ENCODE measurements at regions not wholly inside any gene's neighbourhood (a gene's known extent, or its start where the extent isn't known, plus 50 kb on each side); places are given as distances from the start of the nearest gene placed in this dataset.

DNA sequence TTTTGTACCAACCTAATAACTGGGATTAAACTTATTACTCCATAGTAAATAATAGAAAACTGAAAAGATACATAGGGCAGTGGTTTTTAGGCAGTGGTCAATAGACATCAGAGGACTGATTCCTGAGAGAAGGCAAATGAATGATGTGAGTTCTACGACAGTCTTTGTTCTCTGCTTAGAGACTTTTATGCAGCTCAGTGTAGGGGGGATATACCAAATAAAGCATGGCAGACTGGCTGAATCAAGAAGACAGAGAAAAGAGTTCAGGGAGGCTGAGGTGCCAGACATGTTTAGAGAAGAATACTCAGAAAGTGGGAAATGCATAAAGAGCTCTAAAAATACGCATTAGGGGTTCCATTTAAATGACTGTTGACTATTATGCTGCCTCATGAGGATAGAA lies 320.8 kb upstream of the FAR2 start:
- ATAC-seq (no peak), DNase-seq (no peak)
- no peak overlapping the region for H3K4me3 ChIP-seq
- no peaks in the 10 kb centered on the region for H3K9me3 ChIP-seq
- intact Hi-C loops (cut with DNase I, micrococcal nuclease) = no loop called here
- no peaks in the 10 kb centered on the region for H3K4me1 ChIP-seq (ENCODE audit: low read depth)
- TF ChIP-seq, protein P1, sequence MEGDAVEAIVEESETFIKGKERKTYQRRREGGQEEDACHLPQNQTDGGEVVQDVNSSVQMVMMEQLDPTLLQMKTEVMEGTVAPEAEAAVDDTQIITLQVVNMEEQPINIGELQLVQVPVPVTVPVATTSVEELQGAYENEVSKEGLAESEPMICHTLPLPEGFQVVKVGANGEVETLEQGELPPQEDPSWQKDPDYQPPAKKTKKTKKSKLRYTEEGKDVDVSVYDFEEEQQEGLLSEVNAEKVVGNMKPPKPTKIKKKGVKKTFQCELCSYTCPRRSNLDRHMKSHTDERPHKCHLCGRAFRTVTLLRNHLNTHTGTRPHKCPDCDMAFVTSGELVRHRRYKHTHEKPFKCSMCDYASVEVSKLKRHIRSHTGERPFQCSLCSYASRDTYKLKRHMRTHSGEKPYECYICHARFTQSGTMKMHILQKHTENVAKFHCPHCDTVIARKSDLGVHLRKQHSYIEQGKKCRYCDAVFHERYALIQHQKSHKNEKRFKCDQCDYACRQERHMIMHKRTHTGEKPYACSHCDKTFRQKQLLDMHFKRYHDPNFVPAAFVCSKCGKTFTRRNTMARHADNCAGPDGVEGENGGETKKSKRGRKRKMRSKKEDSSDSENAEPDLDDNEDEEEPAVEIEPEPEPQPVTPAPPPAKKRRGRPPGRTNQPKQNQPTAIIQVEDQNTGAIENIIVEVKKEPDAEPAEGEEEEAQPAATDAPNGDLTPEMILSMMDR (IDR thresholded peaks at IDR 0.05) = no peak
- no peaks in the 10 kb centered on the region for H3K36me3 ChIP-seq (ENCODE audit: low read depth)

DNA sequence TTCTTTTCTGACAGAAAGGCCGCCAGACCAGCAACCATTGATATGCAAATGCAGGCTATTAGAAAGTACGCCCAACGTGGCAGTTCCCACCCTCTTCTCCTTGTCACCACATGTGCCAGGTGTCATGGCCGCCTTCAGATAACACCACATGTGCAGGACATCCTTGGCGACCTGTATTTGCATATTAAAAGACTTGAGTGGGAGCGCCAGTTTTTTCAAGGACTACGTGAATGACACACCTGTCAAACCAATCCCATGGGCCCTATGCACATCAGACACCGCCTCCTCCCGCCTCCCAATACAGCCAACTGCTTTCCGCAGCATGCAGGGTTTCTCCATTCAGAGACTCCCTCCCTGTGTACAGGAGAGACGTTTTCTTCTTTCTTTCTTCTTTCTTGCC lies 318.6 kb upstream of the FAR2 start:
- intact Hi-C loops (cut with DNase I, micrococcal nuclease) = no loop called here
- TF ChIP-seq, protein P1 (IDR thresholded peaks at IDR 0.05) = no peak

DNA sequence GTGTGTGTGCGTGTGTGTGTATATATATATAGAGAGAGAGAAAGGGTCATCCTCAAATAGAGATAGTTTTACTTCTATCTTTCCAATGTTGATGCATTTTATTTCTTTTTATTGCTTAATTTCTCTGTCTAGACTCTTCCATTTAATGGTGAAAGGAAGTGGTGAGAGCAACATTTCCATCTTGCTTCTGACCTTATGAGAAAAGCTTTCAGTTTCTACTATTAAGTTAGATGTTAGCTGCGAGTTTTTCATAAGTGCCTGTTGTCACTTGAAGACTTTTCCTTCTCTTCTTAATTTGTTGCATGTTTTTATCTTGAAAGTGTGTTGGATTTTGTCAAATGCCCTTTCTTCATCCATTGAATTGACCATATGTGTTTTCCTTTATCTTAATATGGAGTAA lies 304.4 kb upstream of the FAR2 start:
- intact Hi-C loops (cut with DNase I, micrococcal nuclease) = no loop called here
- H3K9me3 ChIP-seq = no peaks in the 10 kb centered on the region
- ATAC-seq = no peak
- no peak overlapping the region for H3K4me3 ChIP-seq
- DNase-seq = no peak
- no peaks in the 10 kb centered on the region for H3K36me3 ChIP-seq (ENCODE audit: low read depth)
- TF ChIP-seq, protein P1 (IDR thresholded peaks at IDR 0.05) = no peak
- no peaks in the 10 kb centered on the region for H3K4me1 ChIP-seq (ENCODE audit: low read depth)

More for the DNA sequence above, 318.6 kb upstream of the FAR2 start:
- DNase-seq = no peak
- Histone ChIP-seq H3K9me3 (no peaks in the 10 kb centered on the region), H3K4me1 (ENCODE audit: low read depth) (no peaks in the 10 kb centered on the region), H3K36me3 (ENCODE audit: low read depth) (no peaks in the 10 kb centered on the region), H3K4me3 (no peak overlapping the region)
- ATAC-seq = no peak

DNA sequence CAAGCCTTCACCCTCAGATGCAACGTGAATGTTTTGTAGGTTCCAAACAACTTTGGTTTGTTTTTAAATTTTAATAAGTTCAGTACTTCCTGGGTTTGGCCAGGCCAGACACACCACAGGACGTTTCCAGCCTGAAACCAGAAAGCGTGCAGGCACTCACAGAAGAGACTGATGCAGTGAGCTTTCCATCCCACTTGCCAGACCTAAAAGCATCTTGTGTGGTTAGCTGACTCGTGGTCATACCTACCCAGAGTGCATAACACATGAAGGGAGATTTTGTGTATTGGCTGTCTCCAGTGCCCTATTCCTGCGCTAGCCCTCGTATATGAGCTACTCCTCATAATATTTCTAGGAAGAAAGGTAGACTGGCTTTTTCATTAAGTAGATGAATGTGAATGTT lies 297.3 kb upstream of the FAR2 start:
- no peak overlapping the region for H3K4me3 ChIP-seq
- no peaks in the 10 kb centered on the region for H3K9me3 ChIP-seq
- H3K4me1 ChIP-seq (ENCODE audit: low read depth) = no peaks in the 10 kb centered on the region
- ATAC-seq = no peak
- TF ChIP-seq, protein P1 (IDR thresholded peaks at IDR 0.05) = no peak
- H3K36me3 ChIP-seq (ENCODE audit: low read depth) = no peaks in the 10 kb centered on the region
- intact Hi-C loops (cut with DNase I, micrococcal nuclease) = no loop called here
- DNase-seq = no peak

DNA sequence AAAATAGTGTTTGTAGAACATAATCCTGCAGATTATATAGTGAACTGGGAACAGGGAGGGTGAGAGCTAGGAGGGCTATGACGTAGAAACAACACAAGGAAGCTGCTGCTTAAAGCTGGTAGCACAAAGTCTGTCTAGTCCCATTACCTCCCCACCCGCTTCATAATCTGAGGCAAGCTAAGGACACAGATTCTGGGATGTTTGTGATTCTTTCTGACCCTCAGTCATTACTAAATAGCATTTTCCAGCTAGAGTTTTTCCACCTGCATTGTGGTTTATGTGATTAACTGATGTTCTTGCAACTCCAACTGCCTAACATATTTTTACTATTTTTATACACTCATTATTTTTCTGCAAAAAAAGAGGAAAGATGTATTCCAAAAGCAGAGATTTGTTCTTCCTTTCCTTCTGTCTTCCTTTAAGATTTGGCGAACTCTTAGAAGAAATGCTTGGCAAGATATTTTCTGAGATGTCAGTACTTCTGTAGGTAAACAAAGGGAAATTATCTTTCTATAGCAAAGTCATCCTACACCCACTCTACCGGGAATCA lies 293.2 kb upstream of the FAR2 start:
- intact Hi-C loops (cut with DNase I, micrococcal nuclease) = no loop called here
- Histone ChIP-seq H3K36me3 (ENCODE audit: low read depth) (no peaks in the 10 kb centered on the region), H3K9me3 (no peaks in the 10 kb centered on the region), H3K4me3 (no peak overlapping the region), H3K4me1 (ENCODE audit: low read depth) (no peaks in the 10 kb centered on the region)
- ATAC-seq (no peak), DNase-seq (no peak)
- TF ChIP-seq, protein P1 (IDR thresholded peaks at IDR 0.05) = no peak

DNA sequence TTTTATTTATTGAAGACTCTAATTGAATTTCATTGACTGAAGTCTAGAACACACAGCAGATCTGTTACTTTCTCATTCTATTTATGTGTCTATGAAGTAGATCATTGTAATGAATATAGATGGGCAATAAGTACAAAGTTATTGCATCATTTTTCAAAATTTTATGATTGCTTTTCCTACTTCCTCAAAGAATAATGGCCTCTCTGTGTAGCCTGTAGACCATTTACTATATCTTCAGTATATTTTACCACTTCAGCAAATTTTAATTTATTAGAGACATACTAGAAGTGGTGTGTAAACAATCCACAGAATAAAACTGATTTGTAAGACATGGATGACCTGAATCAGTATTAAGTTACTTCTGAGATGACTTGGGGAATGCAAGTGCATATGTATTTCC lies 291.7 kb upstream of the FAR2 start:
- TF ChIP-seq, protein P1 (IDR thresholded peaks at IDR 0.05) = no peak
- intact Hi-C loops (cut with DNase I, micrococcal nuclease) = no loop called here
- no peak for DNase-seq
- no peak for ATAC-seq
- H3K9me3 ChIP-seq = no peaks in the 10 kb centered on the region
- no peaks in the 10 kb centered on the region for H3K36me3 ChIP-seq (ENCODE audit: low read depth)
- H3K4me3 ChIP-seq = no peak overlapping the region
- no peaks in the 10 kb centered on the region for H3K4me1 ChIP-seq (ENCODE audit: low read depth)

All from mucosa of descending colon (tissue), 3 donors.